ENCODE measurements at regions not wholly inside any gene's neighbourhood (a gene's known extent, or its start where the extent isn't known, plus 50 kb on each side); places are given as distances from the start of the nearest gene placed in this dataset.
"Not testable (repeated sequence)": the region's sequence is repeated elsewhere in the genome, so short reads cannot be mapped to it uniquely, and the experiment has no call there.

DNA sequence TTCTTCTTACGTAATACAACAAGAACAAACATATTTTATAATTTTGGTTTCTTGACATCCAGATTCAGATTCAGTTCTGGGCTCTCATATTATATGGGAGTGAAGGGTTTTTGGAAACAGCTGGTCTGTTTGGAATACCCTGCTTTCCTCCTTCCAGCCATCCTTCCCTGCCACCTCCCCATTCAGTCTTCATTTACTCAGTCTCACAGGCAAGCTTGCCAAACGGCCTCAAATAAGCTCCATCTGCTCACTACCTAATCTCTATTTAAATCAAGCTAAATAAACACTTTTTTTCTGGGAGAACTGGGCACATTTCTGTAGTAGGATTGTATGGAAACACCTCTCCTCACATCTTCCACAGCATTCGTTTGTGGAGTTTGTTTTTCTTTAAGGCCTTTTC is 147.5 kb downstream of the RND3 start:
- H3K27ac ChIP-seq (ENCODE audit: low read depth, low read length): no peak overlapping the region
- H3K9ac ChIP-seq (ENCODE audit: low read length): no peak overlapping the region
- H3K9me3 ChIP-seq (ENCODE audit: low read length): no peaks in the 10 kb centered on the region
- no peak overlapping the region for H3K4me3 ChIP-seq (ENCODE audit: low read depth in 1 of 2, low read length in 2 of 2)
- H3K36me3 ChIP-seq (ENCODE audit: insufficient read depth, low read length): no peaks in the 10 kb centered on the region
- H3K4me1 ChIP-seq (ENCODE audit: insufficient read depth, low read length): no peaks in the 10 kb centered on the region
- no peaks in the 10 kb centered on the region for H3K27me3 ChIP-seq (ENCODE audit: control insufficient read depth in 1 of 2, insufficient read depth in 2 of 2, low read length in 2 of 2)

DNA sequence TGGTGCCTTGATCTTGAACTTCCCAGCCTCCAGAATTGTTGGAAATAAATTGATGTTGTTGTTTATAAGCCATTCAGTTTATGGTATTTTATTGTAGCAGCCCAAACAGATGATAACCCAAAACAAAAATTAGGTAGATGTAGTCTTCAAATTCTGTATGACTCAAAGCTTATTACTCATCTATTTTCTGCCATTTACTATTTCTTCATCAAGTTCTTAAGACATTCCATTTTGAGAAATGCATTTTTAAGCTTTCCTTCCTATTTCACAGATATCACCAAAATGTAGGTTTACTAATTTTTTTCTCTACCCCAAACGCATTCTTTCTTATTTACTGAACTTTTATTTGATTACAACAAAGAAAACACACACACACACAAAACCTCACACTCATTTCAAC is 148.2 kb downstream of the RND3 start:
- no peak overlapping the region for H3K27ac ChIP-seq (ENCODE audit: low read depth, low read length)
- H3K4me3 ChIP-seq (ENCODE audit: low read depth in 1 of 2, low read length in 2 of 2): no peak overlapping the region
- H3K27me3 ChIP-seq (ENCODE audit: control insufficient read depth in 1 of 2, insufficient read depth in 2 of 2, low read length in 2 of 2): no peaks in the 10 kb centered on the region

DNA sequence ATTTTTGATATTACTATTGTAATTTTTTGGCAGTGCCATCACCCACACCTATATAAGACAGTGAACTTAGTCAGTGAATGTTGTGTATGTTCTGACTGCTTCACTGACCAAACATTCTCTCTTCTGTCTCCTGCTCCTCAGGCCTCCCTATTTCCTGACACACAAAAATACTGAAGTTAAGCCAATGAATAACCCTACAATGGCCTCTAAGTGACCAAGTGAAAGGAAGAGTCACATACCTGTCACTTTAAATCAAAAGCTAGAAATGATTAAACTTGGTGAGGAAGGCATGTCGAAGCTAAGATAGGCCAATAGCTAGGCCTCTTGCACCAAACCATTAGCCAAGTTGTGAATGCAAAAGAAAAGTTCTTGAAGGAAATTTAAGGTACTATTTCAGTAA is 151.9 kb downstream of the RND3 start:
- Histone ChIP-seq H3K27me3 (ENCODE audit: control insufficient read depth in 1 of 2, insufficient read depth in 2 of 2, low read length in 2 of 2) (no peaks in the 10 kb centered on the region), H3K4me3 (ENCODE audit: low read depth in 1 of 2, low read length in 2 of 2) (no peak overlapping the region), H3K36me3 (ENCODE audit: insufficient read depth, low read length) (no peaks in the 10 kb centered on the region), H3K4me1 (ENCODE audit: insufficient read depth, low read length) (no peaks in the 10 kb centered on the region), H3K9ac (ENCODE audit: low read length) (no peak overlapping the region), H3K27ac (ENCODE audit: low read depth, low read length) (no peak overlapping the region), H3K9me3 (ENCODE audit: low read length) (no peaks in the 10 kb centered on the region)

More for the DNA sequence above, 148.2 kb downstream of the RND3 start:
- no peak overlapping the region for H3K9ac ChIP-seq (ENCODE audit: low read length)
- H3K36me3 ChIP-seq (ENCODE audit: insufficient read depth, low read length): no peaks in the 10 kb centered on the region
- H3K9me3 ChIP-seq (ENCODE audit: low read length): no peaks in the 10 kb centered on the region
- H3K4me1 ChIP-seq (ENCODE audit: insufficient read depth, low read length): no peaks in the 10 kb centered on the region

DNA sequence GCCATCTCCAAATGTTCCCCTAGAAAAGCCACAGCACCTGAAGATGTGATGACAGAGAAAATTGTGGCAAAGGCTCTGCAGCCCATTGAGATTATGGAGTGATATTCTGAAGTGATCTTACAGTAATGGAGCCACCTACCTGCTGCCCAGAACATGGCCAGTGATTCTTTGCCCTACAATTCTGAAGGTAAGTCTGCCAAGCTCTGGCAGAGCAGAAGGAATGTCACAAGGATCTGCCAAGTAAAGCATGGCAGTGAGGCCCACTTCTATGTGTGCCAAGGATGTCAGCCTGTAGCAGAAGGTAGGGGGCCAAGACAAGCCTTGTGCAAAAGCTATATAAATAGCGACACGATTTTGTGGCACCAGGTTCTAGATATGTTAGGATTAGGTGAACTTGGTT is 155.1 kb downstream of the RND3 start:
- Histone ChIP-seq H3K9ac (ENCODE audit: low read length) (no peak overlapping the region), H3K27me3 (ENCODE audit: control insufficient read depth in 1 of 2, insufficient read depth in 2 of 2, low read length in 2 of 2) (no peaks in the 10 kb centered on the region), H3K9me3 (ENCODE audit: low read length) (no peaks in the 10 kb centered on the region), H3K36me3 (ENCODE audit: insufficient read depth, low read length) (no peaks in the 10 kb centered on the region), H3K4me3 (ENCODE audit: low read depth in 1 of 2, low read length in 2 of 2) (no peak overlapping the region), H3K4me1 (ENCODE audit: insufficient read depth, low read length) (no peaks in the 10 kb centered on the region), H3K27ac (ENCODE audit: low read depth, low read length) (no peak overlapping the region)

DNA sequence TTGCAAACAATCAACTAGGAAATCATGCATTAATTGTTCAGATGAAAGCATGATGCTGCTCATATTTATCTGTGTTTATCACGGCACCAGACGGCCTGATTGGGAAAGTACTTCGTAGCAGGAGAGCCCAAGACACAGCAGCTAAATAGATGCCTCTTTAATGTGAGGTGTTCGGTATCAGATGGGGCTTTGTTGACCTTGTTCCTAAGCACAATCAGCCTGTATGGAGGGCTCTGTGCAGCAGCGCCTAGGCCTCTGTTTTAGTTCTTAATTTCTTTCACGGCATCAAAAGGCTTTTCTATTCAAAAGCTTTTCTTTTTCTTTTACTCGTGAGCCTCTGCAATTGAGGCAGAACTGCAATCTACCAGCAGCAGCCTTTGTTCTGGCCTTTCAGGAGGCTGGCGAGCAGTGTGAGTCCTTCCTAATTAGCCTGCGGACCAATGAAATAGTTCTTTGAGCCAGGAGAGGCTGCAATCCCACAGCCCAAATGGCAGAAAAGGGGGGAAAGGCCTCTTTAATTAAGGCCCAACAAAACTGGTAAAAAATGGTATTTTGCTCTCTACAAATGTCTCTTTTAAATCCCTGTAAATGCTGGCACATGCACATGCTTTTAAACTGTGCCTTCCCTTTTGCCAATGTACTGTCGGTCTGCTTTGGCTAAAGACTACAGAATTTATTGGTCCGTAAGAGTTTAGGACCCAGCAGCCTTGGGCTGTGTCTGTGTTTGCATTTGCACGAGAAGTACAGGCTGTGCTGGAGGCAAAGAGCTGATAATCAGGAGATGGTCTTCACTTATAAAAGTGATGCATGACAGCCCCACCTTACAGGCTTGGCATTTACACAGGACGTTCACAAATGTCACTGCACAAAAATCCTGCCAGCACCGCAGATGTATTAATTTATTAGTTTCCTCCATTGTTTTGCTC is 159.6 kb downstream of the RND3 start:
- Histone ChIP-seq H3K27me3 (ENCODE audit: control insufficient read depth in 1 of 2, insufficient read depth in 2 of 2, low read length in 2 of 2) (no peaks in the 10 kb centered on the region), H3K27ac (ENCODE audit: low read depth, low read length) (no peak overlapping the region), H3K4me3 (ENCODE audit: low read depth in 1 of 2, low read length in 2 of 2) (no peak overlapping the region), H3K4me1 (ENCODE audit: insufficient read depth, low read length) (no peaks in the 10 kb centered on the region), H3K9me3 (ENCODE audit: low read length) (no peaks in the 10 kb centered on the region), H3K36me3 (ENCODE audit: insufficient read depth, low read length) (no peaks in the 10 kb centered on the region), H3K9ac (ENCODE audit: low read length) (no peak overlapping the region)

DNA sequence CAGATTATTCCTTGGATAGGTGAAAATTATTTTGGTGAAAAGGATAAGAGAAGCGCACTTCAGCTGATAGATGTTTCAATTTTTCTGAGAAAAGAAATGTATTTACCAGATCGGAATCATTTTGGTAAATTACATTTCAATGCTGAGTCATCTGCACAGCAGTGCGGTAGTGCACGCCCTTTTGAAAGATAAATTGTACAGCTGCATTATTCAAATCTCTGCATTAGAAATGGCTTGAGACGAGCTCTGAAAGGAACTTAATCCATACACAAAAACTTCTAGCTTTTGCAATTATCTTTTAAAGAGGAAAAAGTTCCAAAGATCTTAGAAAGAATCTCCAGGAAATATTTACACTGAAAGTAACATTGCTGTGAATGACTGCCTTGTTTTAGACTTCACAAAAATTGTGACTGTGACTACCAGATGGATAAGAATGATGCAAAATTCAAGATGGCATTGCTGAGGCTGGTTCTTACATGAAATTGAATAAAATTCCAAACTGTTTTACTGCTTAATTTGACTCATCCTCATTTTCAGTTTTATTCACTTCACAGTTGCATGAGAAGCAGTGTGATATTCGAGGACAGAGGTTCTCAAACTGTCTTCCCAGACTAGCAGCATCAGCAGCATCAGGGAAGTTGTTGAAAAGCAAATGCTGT is 161.7 kb downstream of the RND3 start:
- Histone ChIP-seq H3K4me1 (ENCODE audit: insufficient read depth, low read length) (no peaks in the 10 kb centered on the region), H3K9me3 (ENCODE audit: low read length) (no peaks in the 10 kb centered on the region), H3K9ac (ENCODE audit: low read length) (no peak overlapping the region), H3K27ac (ENCODE audit: low read depth, low read length) (no peak overlapping the region), H3K27me3 (ENCODE audit: control insufficient read depth in 1 of 2, insufficient read depth in 2 of 2, low read length in 2 of 2) (no peaks in the 10 kb centered on the region), H3K4me3 (ENCODE audit: low read depth in 1 of 2, low read length in 2 of 2) (no peak overlapping the region), H3K36me3 (ENCODE audit: insufficient read depth, low read length) (no peaks in the 10 kb centered on the region)

DNA sequence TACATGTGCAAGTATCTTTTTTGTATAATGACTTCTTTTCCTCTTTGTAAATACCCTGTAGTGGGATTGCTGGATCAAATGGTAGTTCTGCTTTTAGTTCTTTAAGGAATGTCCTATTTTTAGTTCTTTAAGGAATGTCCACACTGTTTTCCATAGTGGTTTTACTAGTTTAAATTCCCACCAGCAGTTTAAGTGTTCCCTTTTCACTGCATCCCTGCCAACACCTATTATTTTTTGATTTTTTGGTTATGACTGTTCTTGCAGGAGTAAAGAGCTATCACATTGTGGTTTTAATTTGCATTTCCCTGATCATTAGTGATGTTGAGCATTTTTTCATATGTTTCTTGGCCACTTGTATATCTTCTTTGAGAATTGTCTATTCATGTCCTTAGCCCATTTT is 164.4 kb downstream of the RND3 start:
- H3K9ac ChIP-seq (ENCODE audit: low read length); H3K27ac ChIP-seq (ENCODE audit: low read depth, low read length); H3K9me3 ChIP-seq (ENCODE audit: low read length); H3K4me3 ChIP-seq (ENCODE audit: low read depth in 1 of 2, low read length in 2 of 2); H3K27me3 ChIP-seq (ENCODE audit: control insufficient read depth in 1 of 2, insufficient read depth in 2 of 2, low read length in 2 of 2); H3K36me3 ChIP-seq (ENCODE audit: insufficient read depth, low read length); H3K4me1 ChIP-seq (ENCODE audit: insufficient read depth, low read length): not testable (repeated sequence)

DNA sequence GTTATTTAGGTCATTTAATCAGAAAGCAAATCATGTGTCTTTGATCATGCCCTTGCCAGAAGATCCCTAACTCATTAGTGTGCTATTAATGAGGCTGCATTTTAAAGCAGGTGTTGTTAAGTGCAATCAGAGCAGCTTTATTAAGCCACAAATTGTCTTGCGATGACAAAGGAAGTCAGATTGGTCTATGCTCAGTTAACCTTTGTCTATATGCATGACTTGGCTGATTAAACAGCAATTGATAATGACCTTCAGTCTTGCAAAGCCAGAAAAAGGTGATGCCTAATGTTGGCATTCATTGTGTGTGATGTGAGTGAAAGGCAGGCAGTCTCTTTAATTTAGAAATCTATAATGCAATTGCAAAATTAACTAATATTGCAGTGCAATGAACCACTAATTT is 166.9 kb downstream of the RND3 start:
- no peak overlapping the region for H3K4me3 ChIP-seq (ENCODE audit: low read depth in 1 of 2, low read length in 2 of 2)
- no peak overlapping the region for H3K27ac ChIP-seq (ENCODE audit: low read depth, low read length)
- H3K9ac ChIP-seq (ENCODE audit: low read length): no peak overlapping the region
- H3K27me3 ChIP-seq (ENCODE audit: control insufficient read depth in 1 of 2, insufficient read depth in 2 of 2, low read length in 2 of 2): no peaks in the 10 kb centered on the region
- H3K36me3 ChIP-seq (ENCODE audit: insufficient read depth, low read length): no peaks in the 10 kb centered on the region
- no peaks in the 10 kb centered on the region for H3K9me3 ChIP-seq (ENCODE audit: low read length)
- H3K4me1 ChIP-seq (ENCODE audit: insufficient read depth, low read length): no peaks in the 10 kb centered on the region

DNA sequence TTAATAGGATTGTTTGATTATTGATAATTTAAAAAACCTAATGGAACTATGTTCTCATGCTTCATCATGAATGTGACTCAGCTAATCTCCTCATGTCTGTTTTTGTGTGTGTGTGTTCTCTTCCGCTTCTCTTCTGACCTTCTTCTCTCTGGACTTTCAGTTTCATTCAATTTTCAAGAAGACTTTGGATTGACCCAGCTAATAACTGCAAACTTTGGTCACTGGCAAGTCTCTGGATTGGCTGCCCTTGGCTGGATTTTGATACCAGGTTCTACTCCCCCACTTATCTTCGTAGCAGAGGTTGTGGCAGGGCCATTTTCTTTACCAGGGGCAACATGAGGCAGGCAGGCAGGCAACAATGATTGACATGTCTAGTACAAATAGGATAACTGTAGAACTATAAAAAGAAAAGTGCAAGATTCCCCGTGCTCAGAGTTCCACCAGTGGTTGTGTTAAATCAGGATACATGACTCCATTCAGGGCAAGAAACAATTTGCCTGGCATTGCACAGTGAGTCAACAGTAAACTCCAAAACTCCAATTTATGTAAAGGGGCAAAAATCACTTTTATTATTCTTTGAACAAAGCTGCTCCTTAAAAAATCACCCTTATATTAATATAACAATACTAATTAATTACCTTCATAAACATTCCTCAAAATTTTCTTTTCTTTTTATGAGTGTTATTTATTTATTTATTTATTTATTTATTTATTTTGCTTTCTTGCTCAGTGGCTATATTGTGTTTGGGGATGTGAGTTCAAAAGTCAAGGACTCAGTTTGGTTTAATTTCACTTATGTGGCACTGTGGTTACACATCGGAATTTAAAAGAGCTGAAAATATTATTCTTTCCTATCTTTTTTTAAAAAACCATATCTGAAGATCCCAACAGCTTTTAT is 167.6 kb downstream of the RND3 start:
- H3K4me1 ChIP-seq (ENCODE audit: insufficient read depth, low read length): no peaks in the 10 kb centered on the region
- no peaks in the 10 kb centered on the region for H3K9me3 ChIP-seq (ENCODE audit: low read length)
- H3K36me3 ChIP-seq (ENCODE audit: insufficient read depth, low read length): no peaks in the 10 kb centered on the region
- H3K9ac ChIP-seq (ENCODE audit: low read length): no peak overlapping the region
- no peaks in the 10 kb centered on the region for H3K27me3 ChIP-seq (ENCODE audit: control insufficient read depth in 1 of 2, insufficient read depth in 2 of 2, low read length in 2 of 2)
- H3K27ac ChIP-seq (ENCODE audit: low read depth, low read length): no peak overlapping the region
- H3K4me3 ChIP-seq (ENCODE audit: low read depth in 1 of 2, low read length in 2 of 2): no peak overlapping the region

DNA sequence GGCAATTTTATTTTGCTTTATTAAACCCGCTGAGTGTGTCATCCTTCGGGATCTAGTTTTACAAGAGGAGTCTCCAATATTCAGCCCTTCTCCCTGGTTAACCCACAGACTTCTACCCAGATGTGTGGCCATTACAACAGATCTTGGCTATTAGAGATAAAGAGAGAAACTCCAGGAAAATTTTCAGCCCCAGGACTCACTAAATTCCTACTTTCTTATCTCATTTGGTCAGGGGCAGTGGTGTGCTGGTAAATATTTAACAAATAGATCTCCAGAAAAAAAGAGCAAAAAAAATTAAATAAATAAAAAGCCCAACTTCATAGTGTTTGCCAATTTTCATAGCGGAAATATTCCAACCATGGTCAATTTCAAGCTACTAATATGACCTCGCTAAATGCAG is 168.4 kb downstream of the RND3 start:
- Histone ChIP-seq H3K27ac (ENCODE audit: low read depth, low read length) (no peak overlapping the region), H3K9ac (ENCODE audit: low read length) (no peak overlapping the region)

DNA sequence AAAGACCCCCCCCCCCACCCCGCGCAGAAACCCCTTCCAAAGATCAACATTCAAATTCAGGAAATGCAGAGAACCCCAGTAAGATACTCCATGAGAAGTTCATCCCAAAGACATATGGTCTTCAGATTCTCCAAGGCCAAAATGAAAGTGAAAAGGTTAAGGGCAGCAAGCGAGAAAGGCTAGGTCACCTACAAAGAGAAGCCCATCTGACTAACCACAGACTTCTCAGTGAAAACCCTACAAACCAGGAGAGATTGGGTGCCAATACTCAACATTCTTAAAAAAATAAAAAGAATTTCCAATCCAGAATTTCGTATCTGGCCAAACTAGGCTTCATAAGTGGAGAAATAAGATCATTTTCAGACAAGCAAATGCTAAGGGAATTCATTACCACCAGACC is 175.2 kb downstream of the RND3 start:
- no peaks in the 10 kb centered on the region for H3K4me1 ChIP-seq (ENCODE audit: insufficient read depth, low read length)
- no peaks in the 10 kb centered on the region for H3K27me3 ChIP-seq (ENCODE audit: control insufficient read depth in 1 of 2, insufficient read depth in 2 of 2, low read length in 2 of 2)
- H3K9me3 ChIP-seq (ENCODE audit: low read length): peaks cover 7% of the 10 kb centered on the region
- no peak overlapping the region for H3K9ac ChIP-seq (ENCODE audit: low read length)
- H3K36me3 ChIP-seq (ENCODE audit: insufficient read depth, low read length): no peaks in the 10 kb centered on the region
- no peak overlapping the region for H3K4me3 ChIP-seq (ENCODE audit: low read depth in 1 of 2, low read length in 2 of 2)
- H3K27ac ChIP-seq (ENCODE audit: low read depth, low read length): no peak overlapping the region

More for the DNA sequence above, 168.4 kb downstream of the RND3 start:
- no peak overlapping the region for H3K4me3 ChIP-seq (ENCODE audit: low read depth in 1 of 2, low read length in 2 of 2)
- H3K4me1 ChIP-seq (ENCODE audit: insufficient read depth, low read length): no peaks in the 10 kb centered on the region
- H3K9me3 ChIP-seq (ENCODE audit: low read length): no peaks in the 10 kb centered on the region
- no peaks in the 10 kb centered on the region for H3K36me3 ChIP-seq (ENCODE audit: insufficient read depth, low read length)
- no peaks in the 10 kb centered on the region for H3K27me3 ChIP-seq (ENCODE audit: control insufficient read depth in 1 of 2, insufficient read depth in 2 of 2, low read length in 2 of 2)
